ENCODE measurements at regions not wholly inside any gene's neighbourhood (a gene's known extent, or its start where the extent isn't known, plus 50 kb on each side); places are given as distances from the start of the nearest gene placed in this dataset.

DNA sequence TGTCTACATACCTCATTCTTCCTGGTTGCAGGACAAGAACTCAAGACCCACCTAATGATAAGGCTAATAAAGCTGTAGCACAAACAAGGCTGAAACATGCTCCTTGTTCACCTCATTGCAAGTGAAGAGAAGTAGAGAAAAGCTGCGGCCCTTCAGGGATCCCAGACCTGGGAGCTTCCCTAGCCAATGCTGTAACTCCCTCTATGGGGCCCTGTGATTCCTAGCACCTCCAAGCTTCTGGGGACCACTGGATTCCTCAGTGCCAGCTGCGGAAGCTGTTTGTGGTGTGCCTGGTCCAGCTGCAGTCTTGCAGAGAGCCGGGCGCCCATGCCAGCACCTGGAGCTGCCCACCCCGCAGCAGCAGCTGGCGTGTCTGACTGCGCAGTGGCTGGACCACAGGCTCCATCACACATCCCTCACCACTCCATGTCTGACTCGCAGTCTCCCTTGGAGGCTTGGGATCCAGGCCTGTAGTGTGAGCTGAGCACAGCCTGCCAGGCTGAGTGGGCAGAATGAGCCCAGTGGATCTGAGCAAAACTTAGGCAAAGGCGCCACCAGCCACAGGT, 737.2 kb upstream of the GJE1 start:
- TF ChIP-seq SUZ12 (IDR thresholded peaks at IDR 0.05; ENCODE audit: extremely low read depth, insufficient read depth, insufficient read length) (no peak), YY1 (IDR thresholded peaks at IDR 0.05; ENCODE audit: insufficient read depth, insufficient read length) (no peak), ZNF274 (IDR thresholded peaks at IDR 0.05; ENCODE audit: low read depth, low read length) (no peak)
